ENCODE measurements at regions not wholly inside any gene's neighbourhood (a gene's known extent, or its start where the extent isn't known, plus 50 kb on each side); places are given as distances from the start of the nearest gene placed in this dataset.

DNA sequence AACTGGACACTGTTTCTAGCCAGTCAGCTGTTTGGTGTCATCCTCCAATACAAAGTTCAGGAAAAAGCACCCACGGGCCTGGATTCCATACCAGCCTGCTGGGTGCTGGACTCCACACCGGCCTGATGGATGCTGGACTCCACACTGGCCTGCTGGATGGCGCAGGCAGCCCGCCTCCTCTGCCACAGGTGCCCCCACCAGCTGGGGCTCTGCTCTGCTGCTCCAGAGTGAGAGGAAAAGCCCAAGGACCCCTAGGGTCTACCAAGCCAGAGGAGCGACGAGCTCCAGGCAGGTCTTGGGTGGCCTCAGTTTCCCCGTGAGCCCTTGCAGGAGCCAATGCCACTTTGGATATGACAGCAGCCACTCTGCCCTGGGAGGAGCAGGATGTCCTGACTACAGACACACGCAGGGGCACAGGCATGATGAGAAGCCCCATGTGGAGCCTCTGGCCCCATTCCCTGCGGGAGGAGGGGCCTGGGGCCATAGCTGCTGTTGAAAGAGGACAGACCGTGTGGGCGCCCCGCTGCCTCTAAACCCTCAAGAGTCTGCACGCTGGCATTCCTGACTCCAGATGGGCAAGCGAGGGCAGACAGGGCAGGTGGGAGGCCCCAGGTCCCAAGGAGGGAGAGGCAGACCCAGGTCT lies 141.6 kb downstream of the OLFM1 start:
- H3F3A ChIP-seq (ENCODE audit: low read depth), result peaks cover 13% of the 10 kb centered on the region
- no peak for DNase-seq (ENCODE audit: low spot score)
- no peak overlapping the region for H3K9ac ChIP-seq
- Mint-ChIP-seq H3K4me1 (peaks cover 3% of the 10 kb centered on the region), H3K9me3 (peaks cover 6% of the 10 kb centered on the region), H3K36me3 (no peaks in the 10 kb centered on the region), H3K27me3 (ENCODE audit: insufficient read depth, low read depth) (peaks cover 7% of the 10 kb centered on the region), H3K27ac (no peak overlapping the region), H3K4me3 (no peak overlapping the region)
- no peaks in the 10 kb centered on the region for H3K27me3 ChIP-seq
- no peaks in the 10 kb centered on the region for H4K20me1 ChIP-seq (ENCODE audit: low read depth)
- H3K4me3 ChIP-seq, result no peak overlapping the region
- H3K36me3 ChIP-seq, result no peaks in the 10 kb centered on the region
- peaks cover 10% of the 10 kb centered on the region for H3K4me1 ChIP-seq
- no peak overlapping the region for H3K4me2 ChIP-seq
- H3K79me2 ChIP-seq (ENCODE audit: low read depth), result no peaks in the 10 kb centered on the region
- no peak overlapping the region for H3K27ac ChIP-seq
- no peak overlapping the region for H2AFZ ChIP-seq (replicated peaks)
- no peaks in the 10 kb centered on the region for H3K9me3 ChIP-seq (ENCODE audit: low read depth)
- TF ChIP-seq EZH2phosphoT487 (IDR thresholded peaks at IDR 0.05), result no peak
- TF ChIP-seq, protein P1, sequence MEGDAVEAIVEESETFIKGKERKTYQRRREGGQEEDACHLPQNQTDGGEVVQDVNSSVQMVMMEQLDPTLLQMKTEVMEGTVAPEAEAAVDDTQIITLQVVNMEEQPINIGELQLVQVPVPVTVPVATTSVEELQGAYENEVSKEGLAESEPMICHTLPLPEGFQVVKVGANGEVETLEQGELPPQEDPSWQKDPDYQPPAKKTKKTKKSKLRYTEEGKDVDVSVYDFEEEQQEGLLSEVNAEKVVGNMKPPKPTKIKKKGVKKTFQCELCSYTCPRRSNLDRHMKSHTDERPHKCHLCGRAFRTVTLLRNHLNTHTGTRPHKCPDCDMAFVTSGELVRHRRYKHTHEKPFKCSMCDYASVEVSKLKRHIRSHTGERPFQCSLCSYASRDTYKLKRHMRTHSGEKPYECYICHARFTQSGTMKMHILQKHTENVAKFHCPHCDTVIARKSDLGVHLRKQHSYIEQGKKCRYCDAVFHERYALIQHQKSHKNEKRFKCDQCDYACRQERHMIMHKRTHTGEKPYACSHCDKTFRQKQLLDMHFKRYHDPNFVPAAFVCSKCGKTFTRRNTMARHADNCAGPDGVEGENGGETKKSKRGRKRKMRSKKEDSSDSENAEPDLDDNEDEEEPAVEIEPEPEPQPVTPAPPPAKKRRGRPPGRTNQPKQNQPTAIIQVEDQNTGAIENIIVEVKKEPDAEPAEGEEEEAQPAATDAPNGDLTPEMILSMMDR (IDR thresholded peaks at IDR 0.05), result no peak
- no peak for TF ChIP-seq EZH2 (IDR thresholded peaks at IDR 0.05)

DNA sequence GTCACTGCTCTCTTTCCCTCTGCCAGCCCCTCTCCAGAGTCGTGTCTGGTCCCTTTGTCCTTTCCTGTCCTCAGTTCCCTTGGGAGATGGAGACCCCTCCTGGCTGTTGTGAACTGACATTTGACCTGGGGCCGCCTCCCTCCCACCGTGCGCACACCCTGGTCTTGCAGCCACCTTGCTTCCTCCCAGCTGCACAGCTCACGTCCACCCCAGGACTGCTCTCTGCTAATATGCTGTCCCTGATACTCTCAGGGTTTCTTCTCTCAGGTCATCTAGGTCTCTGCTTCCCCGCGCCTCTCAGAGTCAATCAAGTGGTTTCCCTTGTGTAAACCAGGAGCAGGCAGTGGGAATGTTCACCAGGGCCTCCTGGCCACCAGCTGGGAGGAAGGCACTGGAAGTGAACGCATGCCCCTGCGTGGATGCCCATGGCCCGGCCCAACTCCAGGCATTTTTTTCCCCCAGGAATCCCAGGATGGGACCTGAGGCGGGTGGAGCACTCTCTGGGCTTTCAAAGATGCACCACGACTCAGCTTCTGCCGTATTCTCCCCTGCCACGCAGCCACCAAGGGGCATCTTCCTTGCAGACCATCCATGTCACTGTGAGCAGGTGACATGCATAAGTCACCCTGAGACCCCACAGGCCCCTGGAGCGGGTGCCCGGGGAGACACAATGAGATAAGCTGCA lies 142.4 kb downstream of the OLFM1 start:
- Mint-ChIP-seq H3K27ac (peak overlapping the region; percentile 72), H3K36me3 (no peaks in the 10 kb centered on the region), H3K4me3 (no peak overlapping the region), H3K27me3 (ENCODE audit: insufficient read depth, low read depth) (peaks cover 7% of the 10 kb centered on the region), H3K9me3 (peaks cover 8% of the 10 kb centered on the region), H3K4me1 (peaks cover 3% of the 10 kb centered on the region)
- peak; percentile 45 for DNase-seq (ENCODE audit: low spot score)
- Histone ChIP-seq H3K27me3 (no peaks in the 10 kb centered on the region), H3K36me3 (no peaks in the 10 kb centered on the region), H3K79me2 (ENCODE audit: low read depth) (no peaks in the 10 kb centered on the region), H3K4me2 (no peak overlapping the region), H3K9ac (no peak overlapping the region), H3F3A (ENCODE audit: low read depth) (peaks cover 13% of the 10 kb centered on the region), H3K27ac (no peak overlapping the region), H3K4me3 (no peak overlapping the region), H2AFZ (replicated peaks) (no peak overlapping the region), H3K4me1 (peaks cover 5% of the 10 kb centered on the region), H3K9me3 (ENCODE audit: low read depth) (no peaks in the 10 kb centered on the region), H4K20me1 (ENCODE audit: low read depth) (no peaks in the 10 kb centered on the region)
- no peak for TF ChIP-seq EZH2phosphoT487 (IDR thresholded peaks at IDR 0.05)
- TF ChIP-seq, protein P1 (IDR thresholded peaks at IDR 0.05), result peak; percentile 30
- no peak for TF ChIP-seq EZH2 (IDR thresholded peaks at IDR 0.05)

DNA sequence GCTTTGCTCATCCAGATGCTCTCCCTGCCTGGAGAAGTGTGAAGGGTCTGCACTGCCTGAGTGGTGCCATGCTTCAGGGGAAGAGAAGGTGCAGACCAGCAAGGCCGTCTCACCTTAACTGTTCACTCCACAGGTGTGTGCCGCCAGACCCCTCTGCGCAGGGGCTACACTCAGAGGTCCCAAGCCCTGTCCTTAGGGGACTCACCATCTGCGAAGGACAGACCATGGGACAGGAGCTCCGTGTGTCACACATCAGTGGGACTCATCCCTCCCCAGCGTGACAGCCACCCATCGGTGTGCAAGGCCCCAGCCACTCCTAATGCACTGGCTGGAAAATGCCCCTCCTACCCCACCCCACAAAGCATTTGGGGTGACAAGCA lies 142.9 kb downstream of the OLFM1 start:
- Histone ChIP-seq H3F3A (ENCODE audit: low read depth) (peaks cover 9% of the 10 kb centered on the region), H3K4me1 (no peaks in the 10 kb centered on the region), H3K9me3 (ENCODE audit: low read depth) (no peaks in the 10 kb centered on the region), H3K36me3 (no peaks in the 10 kb centered on the region), H3K4me3 (no peak overlapping the region), H2AFZ (replicated peaks) (no peak overlapping the region), H3K79me2 (ENCODE audit: low read depth) (no peaks in the 10 kb centered on the region), H3K4me2 (no peak overlapping the region), H4K20me1 (ENCODE audit: low read depth) (no peaks in the 10 kb centered on the region), H3K9ac (no peak overlapping the region), H3K27me3 (no peaks in the 10 kb centered on the region), H3K27ac (no peak overlapping the region)
- H3K27me3 Mint-ChIP-seq (ENCODE audit: insufficient read depth, low read depth), result peaks cover 7% of the 10 kb centered on the region
- TF ChIP-seq, protein P1 (IDR thresholded peaks at IDR 0.05), result no peak
- no peak for TF ChIP-seq EZH2 (IDR thresholded peaks at IDR 0.05)
- no peak for TF ChIP-seq EZH2phosphoT487 (IDR thresholded peaks at IDR 0.05)
- H3K9me3 Mint-ChIP-seq, result peaks cover 8% of the 10 kb centered on the region
- no peak overlapping the region for H3K27ac Mint-ChIP-seq
- no peaks in the 10 kb centered on the region for H3K36me3 Mint-ChIP-seq
- peaks cover 3% of the 10 kb centered on the region for H3K4me1 Mint-ChIP-seq
- no peak for DNase-seq (ENCODE audit: low spot score)
- no peak overlapping the region for H3K4me3 Mint-ChIP-seq
